Stimulated activated naive CD8-positive, alpha-beta T cell treated with anti-CD3 and anti-CD28 coated beads, Interleukin-15, Interleukin-2, amounts not matched to agents 100 U/mL and 50 U/mL, for 24 hours (primary cell): ENCODE measurements at regions not wholly inside any gene's neighbourhood (a gene's known extent, or its start where the extent isn't known, plus 50 kb on each side); places are given as distances from the start of the nearest gene placed in this dataset.
"Not testable (repeated sequence)": the region's sequence is repeated elsewhere in the genome, so short reads cannot be mapped to it uniquely, and the experiment has no call there.

Source experiments
- ATAC-seq: fragments of 150-1000 bp; cut with Tn5 transposase; one replicate; pipeline ENCODE4 v1.10.0; 2021
- DNase-seq: peaks from one replicate; pipeline ENCODE4 v3.0.0; 2021

DNA sequence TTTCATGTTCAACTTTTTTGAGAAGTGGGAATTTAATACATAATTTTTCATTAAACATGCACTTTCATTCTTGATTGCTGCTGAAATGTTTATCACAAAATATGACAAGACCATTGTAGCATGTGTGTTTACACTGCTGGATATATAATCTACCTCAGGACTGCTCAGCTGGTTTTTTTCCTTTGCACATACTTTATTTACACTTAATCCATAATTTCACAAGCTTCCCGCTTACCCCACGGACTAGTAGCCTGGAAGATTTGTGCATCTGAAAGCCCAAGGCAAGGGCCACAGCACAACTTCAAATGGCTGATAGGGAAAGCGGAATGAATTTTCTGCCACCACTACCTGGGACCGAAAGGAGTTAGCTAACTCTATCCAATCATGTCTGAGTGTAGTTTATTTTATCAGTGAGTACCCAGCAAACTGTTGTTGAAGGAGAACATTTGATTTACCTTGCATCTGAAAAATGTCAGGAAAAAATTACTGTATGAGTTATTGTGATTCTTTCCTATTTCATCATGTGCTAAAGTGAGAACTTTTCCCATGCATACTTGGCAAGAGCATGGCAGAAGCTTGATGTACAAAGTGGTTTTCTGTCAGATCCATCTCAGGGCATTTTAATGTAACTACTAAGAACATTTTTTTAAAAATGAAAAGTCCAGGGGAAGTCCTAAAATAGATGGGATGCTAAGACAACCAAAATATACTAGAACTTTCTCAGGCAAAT is 558.2 kb upstream of the USP24 start:
- DNase-seq (no peak), ATAC-seq (no peak)

DNA sequence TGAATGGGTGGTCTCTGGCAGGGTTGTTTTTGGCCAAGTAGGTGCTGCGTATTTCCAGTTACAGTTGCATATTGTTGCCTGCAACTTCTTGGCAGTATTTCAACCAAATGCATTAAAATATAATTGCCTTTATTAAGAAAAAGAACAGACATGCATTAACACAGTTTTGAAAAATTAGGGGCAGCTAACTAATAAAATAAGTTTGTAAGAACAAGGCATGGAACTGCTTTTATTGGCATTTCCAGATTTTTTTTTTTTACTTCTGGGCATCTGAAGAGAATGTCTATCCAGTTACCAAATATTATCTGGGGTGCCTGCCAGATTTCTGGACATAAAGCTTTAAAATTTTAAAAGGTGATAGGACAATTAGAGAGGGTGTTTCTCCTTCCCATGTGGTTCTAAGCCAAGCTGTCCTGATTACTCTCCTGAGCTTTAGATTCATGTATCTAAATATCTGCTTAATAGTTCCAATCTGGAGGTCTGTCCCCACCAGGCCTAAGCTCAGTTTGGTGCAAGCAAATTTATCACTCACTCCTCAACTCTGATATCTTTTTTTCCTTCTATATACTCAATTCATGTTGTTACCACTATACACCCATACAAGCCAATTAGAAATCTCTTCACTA is 553.3 kb upstream of the USP24 start:
- ATAC-seq (no peak), DNase-seq (no peak)

GRCh38 chr1:55767171-55767570 is 552.0 kb upstream of the USP24 start:
- ATAC-seq, result no peak
- DNase-seq, result no peak

- ATAC-seq, result not testable (repeated sequence)
Observed at GRCh38 chr1:55765505-55765904, 550.3 kb upstream of the USP24 start.

GRCh38 chr1:55751776-55752175 is 536.6 kb upstream of the USP24 start:
- ATAC-seq (no peak), DNase-seq (no peak)

More at GRCh38 chr1:55765505-55765904, 550.3 kb upstream of the USP24 start:
- not testable (repeated sequence) for DNase-seq

DNA sequence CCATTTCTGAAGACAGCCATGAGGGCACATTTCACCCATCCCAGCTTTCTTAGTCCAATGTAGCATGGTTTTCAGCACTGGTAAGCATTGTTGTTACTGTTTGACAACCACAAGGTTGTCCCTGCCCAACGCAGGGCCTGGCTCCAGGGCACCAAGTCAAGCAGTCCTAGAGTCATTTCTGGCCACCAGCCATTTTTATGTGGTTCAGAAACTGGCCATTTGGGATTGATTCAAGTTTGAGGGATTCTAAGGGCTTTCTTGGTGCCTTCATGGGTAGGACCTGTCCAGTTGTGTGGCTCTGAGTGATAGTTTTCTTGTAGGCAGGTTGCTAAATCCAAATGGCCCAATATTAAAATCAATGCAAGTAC is 535.4 kb upstream of the USP24 start:
- ATAC-seq (no peak), DNase-seq (no peak)

DNA sequence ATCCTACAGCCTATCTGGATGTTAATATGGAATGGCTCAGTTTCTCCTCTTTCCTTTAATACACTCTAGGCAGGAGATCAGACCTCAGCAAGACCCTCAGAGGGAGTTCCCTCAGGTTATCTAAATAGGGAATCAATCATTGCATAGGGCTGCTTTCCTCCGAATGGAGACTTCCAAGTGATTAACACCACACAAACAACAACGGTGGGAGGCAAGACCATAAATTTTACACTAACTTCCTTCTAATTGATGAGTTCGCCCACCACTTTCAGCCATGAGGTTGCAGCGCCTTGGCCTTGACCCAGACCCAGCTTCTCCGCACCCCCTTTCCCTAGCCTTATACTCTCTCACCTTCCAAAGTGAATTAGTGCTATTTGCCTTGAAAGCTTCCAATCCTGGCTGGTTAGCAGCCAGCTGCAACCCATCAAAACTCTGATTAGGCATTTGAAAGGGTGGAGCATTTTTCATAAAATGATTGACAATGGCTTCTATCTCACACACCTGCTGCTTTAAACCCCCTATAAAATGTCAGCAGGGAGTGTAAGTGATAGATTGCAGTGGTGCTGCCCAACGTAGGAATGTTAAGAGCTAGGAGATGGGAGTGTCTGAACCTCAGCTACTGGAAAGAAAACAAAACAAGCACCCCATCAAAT is 534.9 kb upstream of the USP24 start:
- DNase-seq, result no peak

DNA sequence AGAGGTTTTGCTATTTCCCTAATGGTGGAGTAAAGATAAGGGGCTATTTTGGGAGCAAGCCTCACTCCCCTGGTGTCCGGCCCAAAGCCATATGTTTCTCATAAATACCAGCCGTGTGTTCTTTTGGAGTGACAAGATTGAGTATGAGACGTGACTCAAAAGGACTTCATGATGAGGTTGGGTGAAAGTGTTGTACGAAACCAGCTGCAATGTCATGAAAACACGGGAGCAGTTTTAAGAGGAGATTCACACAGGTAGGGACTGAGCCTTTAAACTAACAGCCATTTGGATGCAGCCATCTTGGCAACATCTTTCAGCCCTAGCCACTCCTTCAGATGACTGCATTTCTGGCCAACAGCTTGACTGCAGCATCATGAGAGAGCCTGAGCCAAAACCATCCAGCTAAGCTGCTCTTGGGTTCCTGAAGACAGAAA is 532.3 kb upstream of the USP24 start:
- ATAC-seq (no peak), DNase-seq (no peak)

More for the DNA sequence above, 534.9 kb upstream of the USP24 start:
- no peak for ATAC-seq

DNA sequence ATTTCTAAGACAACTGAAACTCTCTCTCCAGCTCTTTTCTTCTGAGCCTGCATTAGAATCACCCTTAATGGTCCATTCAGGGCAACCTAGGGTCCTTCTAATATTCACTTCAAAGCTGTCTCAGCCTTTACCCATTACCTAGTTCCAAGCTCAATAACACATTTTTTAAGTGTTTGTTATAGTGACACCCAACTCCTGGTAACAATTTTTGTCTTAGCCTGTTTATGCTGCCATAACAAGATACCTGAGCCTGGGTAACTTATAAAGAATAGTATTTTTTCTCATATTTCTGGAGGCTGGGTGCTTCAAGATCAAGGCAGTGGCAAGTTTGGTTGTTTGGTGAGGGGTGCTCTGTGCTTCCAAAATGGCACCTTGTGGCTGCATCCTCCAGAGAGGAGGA is 531.5 kb upstream of the USP24 start:
- DNase-seq (no peak), ATAC-seq (no peak)

DNA sequence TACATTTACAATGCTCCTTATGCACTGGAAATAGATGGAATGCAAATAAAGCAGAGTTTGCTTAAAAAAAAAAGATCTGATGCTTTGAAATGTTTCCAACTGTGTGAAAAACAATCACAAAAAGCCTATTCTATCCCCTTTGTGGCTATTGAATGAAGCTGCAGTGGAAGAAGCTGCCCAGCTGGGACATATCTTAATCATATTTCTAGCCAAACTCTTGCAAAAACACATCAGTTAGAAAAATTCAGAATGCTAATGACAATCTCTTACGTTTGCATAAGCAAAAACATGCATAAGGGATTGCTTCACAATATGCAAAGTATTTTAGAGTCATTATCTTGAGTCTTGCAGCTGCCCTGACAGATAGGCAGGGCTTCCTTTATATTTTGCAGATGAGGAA is 526.4 kb upstream of the USP24 start:
- DNase-seq (no peak), ATAC-seq (no peak)

DNA sequence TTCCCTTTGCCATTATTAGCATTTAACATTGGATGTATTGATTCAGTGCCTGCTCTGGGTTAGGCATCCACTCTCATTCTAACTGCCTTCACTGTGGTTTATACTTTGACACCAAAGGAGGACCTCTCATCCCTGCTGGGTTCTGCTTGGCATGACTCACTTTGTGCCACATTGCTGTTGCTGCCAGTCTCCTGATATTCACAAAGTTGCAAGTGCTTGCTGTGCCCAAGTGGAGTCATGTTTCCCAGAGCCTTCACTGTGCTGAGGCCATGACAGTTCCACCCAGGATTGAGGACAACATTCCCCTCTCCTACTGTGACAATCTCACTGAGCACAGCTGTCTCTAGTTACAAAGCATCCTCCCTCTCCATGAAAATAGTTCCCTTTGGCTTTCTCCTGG is 519.9 kb upstream of the USP24 start:
- ATAC-seq (no peak), DNase-seq (no peak)

- no peak for ATAC-seq
- DNase-seq, result no peak
Observed at GRCh38 chr1:55726994-55727393, 511.8 kb upstream of the USP24 start.

- ATAC-seq, result no peak
Observed at GRCh38 chr1:55725378-55725777, 510.2 kb upstream of the USP24 start.

DNA sequence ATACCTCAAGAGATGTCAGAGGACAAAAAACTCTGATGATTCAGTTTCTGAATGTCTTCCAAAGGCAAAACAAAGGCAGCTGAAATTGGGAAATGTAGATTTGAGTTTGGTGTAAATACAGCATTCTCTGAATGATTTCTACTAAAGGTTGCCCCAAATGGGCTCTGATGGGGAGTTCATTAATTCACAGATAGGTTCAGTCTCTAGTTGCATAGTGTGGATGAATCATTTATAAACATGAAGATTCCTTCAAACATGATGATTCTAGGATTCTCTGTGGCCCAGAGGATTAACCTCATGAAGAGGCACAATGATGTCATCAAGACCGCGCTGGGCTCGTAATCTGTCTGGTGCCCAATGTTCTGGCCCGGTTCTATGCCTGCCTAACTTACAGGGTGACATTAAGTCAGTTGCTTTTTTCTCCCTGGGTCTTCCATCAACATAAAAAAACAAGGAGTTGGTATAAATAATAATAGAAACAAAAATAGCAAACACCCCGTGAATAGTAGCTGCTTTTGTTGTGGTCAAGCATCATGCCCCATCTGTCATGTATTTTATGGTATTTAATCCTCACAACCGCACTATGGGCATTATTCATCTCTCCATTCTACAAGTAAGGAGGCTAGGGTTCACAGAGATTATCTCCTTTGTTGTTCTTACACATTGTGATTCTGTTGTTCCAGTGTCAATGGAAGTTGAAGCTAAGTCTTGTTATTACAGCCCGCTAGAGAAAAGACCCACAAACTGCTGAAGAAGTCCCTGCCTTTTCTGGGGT is 509.6 kb upstream of the USP24 start:
- ATAC-seq (no peak), DNase-seq (no peak)

More at GRCh38 chr1:55725378-55725777, 510.2 kb upstream of the USP24 start:
- no peak for DNase-seq

DNA sequence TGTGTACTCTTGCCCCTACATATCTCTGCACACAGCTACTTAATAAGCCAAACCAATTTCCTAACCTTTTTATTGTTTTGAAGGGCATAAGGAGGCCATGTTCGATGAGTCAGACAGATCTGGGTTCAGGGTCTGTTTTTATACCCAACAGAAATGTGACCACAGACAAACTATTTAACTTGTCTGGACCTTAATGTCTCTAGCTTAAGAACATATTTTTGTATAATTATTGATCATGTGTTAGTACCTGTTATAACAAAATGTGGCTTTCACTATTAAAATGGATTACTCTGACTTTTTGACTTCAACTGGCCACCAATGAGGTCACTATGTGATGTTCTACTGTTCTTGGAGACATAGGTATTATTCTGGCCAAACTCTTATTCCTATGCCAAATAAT is 507.8 kb upstream of the USP24 start:
- DNase-seq (no peak), ATAC-seq (no peak)

DNA sequence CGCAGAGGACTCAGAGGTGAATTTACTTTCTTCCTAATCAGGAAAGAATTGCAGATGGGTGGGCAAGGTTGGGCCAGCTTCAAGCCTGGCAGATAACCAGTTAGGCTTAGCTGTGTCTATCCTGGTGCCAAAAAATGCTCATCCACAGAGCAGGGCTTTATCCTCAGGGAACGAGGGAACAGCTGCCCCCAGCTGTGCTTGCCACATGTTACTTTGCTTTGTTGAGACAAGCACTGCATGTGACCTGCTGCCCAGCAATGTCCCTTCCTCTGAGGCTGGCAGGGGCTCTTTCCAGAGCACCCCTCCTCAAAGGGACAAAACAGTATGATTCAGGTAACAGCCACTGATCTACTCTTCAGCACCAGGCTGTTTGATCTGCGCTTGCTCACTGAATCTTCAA is 505.1 kb upstream of the USP24 start:
- no peak for DNase-seq
- ATAC-seq, result no peak

GRCh38 chr1:55718758-55719671 is 503.9 kb upstream of the USP24 start:
- DNase-seq (no peak), ATAC-seq (no peak)

- ATAC-seq, result no peak
- no peak for DNase-seq
Observed at GRCh38 chr1:55717111-55717510, 501.9 kb upstream of the USP24 start.

DNA sequence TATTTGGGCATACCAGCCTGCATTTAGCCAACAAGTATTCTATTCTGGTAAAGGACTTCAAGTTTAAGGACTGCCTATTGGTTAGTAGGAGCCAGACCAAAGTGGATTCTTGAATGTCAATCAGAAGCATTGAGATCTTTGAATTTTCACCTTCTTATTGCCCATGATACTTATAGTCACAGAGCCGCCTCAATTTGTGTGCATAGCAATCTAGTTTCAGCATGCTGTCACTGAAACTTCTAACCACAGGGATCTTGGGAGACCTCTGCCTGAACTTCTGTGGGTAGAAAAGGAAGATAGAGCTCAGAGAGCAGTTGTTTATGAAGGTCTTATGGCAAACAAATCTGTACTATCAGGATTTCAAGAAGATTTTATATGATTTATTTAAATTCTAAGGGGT is 501.4 kb upstream of the USP24 start:
- DNase-seq (no peak), ATAC-seq (no peak)

- DNase-seq, result no peak
- no peak for ATAC-seq
Observed at GRCh38 chr1:55716151-55716550, 501.0 kb upstream of the USP24 start.

- DNase-seq (no peak), ATAC-seq (no peak)
Observed at GRCh38 chr1:55714230-55714629, 499.1 kb upstream of the USP24 start.

- no peak for ATAC-seq
Observed at GRCh38 chr1:55713516-55713915, 498.4 kb upstream of the USP24 start.

More at GRCh38 chr1:55713516-55713915, 498.4 kb upstream of the USP24 start:
- DNase-seq, result no peak
